Right atrium auricular region (tissue), 2 donors: ENCODE measurements at regions not wholly inside any gene's neighbourhood (a gene's known extent, or its start where the extent isn't known, plus 50 kb on each side); places are given as distances from the start of the nearest gene placed in this dataset.

Experiments
- DNase-seq: peaks from one replicate; pipeline ENCODE4 v3.0.0-alpha.2; 2019; ENCODE audit warnings: low spot score
- H3K27ac ChIP-seq, 2 donors: fragments of 200-600 bp; sonication (generic); 1 replicate in 1 of 2; 2 replicates in 1 of 2; pipeline ENCODE4 v1.5.1; 2016 to 2019
- H3K27me3 ChIP-seq, 2 donors: fragments of 200-600 bp; sonication (generic); one replicate each; pipeline versions ENCODE4 v1.5.1 to v1.6.0; 2017 to 2019
- H3K36me3 ChIP-seq: fragments of 200-600 bp; sonication (generic); one replicate; pipeline ENCODE4 v1.5.1; 2016
- H3K4me1 ChIP-seq, 2 donors: fragments of 200-600 bp; sonication (generic); one replicate each; pipeline versions ENCODE4 v1.5.1 to v1.6.0; 2017 to 2019
- H3K4me3 ChIP-seq, 2 donors: fragments of 200-600 bp; sonication (generic); 1 replicate in 1 of 2; 2 replicates in 1 of 2; pipeline ENCODE4 v1.5.1; 2017 to 2019; ENCODE audit warnings: mild to moderate bottlenecking in 1 of 2, moderate library complexity in 1 of 2
- H3K9me3 ChIP-seq, 2 donors: fragments of 200-600 bp; sonication (generic); one replicate each; pipeline ENCODE4 v1.5.1; 2019
- CTCF ChIP-seq, 2 donors: fragments of 200-600 bp; sonication (generic); IDR thresholded peaks; one replicate each; pipeline ENCODE4 v1.5.1; 2019; ENCODE audit warnings: antibody characterized with exemption in 2 of 2

- no peak for DNase-seq
- Histone ChIP-seq H3K4me3 (no peak overlapping the region), H3K4me1 (no peaks in the 10 kb centered on the region), H3K9me3 (no peaks in the 10 kb centered on the region), H3K27ac (no peak overlapping the region), H3K27me3 (no peaks in the 10 kb centered on the region), H3K36me3 (no peaks in the 10 kb centered on the region)
- no peak for TF ChIP-seq CTCF (IDR thresholded peaks at IDR 0.05)
Observed at GRCh38 chr7:49244543-49244942, 320.2 kb downstream of the CDC14C start.

- H3K4me3 ChIP-seq = no peak overlapping the region
- H3K36me3 ChIP-seq = no peaks in the 10 kb centered on the region
- H3K4me1 ChIP-seq = no peaks in the 10 kb centered on the region
- H3K9me3 ChIP-seq = no peaks in the 10 kb centered on the region
- TF ChIP-seq CTCF (IDR thresholded peaks at IDR 0.05) = no peak
- H3K27ac ChIP-seq = no peak overlapping the region
- no peak for DNase-seq
- H3K27me3 ChIP-seq = no peaks in the 10 kb centered on the region
Observed at GRCh38 chr7:49245062-49245461, 320.7 kb downstream of the CDC14C start.

- Histone ChIP-seq H3K4me1 (no peaks in the 10 kb centered on the region), H3K27me3 (no peaks in the 10 kb centered on the region), H3K4me3 (no peak overlapping the region), H3K36me3 (no peaks in the 10 kb centered on the region), H3K27ac (no peak overlapping the region), H3K9me3 (no peaks in the 10 kb centered on the region)
- TF ChIP-seq CTCF (IDR thresholded peaks at IDR 0.05) = no peak
- DNase-seq = no peak
Observed at GRCh38 chr7:49247759-49248158, 323.4 kb downstream of the CDC14C start.

- no peak for DNase-seq
- no peak for TF ChIP-seq CTCF (IDR thresholded peaks at IDR 0.05)
- Histone ChIP-seq H3K4me3 (no peak overlapping the region), H3K36me3 (no peaks in the 10 kb centered on the region), H3K27me3 (no peaks in the 10 kb centered on the region), H3K9me3 (no peaks in the 10 kb centered on the region), H3K4me1 (no peaks in the 10 kb centered on the region), H3K27ac (no peak overlapping the region)
Observed at GRCh38 chr7:49255054-49255453, 330.7 kb downstream of the CDC14C start.

- DNase-seq = no peak
- no peak overlapping the region for H3K4me3 ChIP-seq
- no peaks in the 10 kb centered on the region for H3K9me3 ChIP-seq
- no peak for TF ChIP-seq CTCF (IDR thresholded peaks at IDR 0.05)
- no peaks in the 10 kb centered on the region for H3K27me3 ChIP-seq
- no peaks in the 10 kb centered on the region for H3K4me1 ChIP-seq
- H3K27ac ChIP-seq = no peak overlapping the region
- no peaks in the 10 kb centered on the region for H3K36me3 ChIP-seq
Observed at GRCh38 chr7:49260538-49260937, 336.2 kb downstream of the CDC14C start.

- TF ChIP-seq CTCF (IDR thresholded peaks at IDR 0.05) = no peak
- Histone ChIP-seq H3K27ac (no peak overlapping the region), H3K36me3 (no peaks in the 10 kb centered on the region), H3K9me3 (no peaks in the 10 kb centered on the region), H3K27me3 (no peaks in the 10 kb centered on the region), H3K4me3 (no peak overlapping the region), H3K4me1 (no peaks in the 10 kb centered on the region)
- DNase-seq = no peak
Observed at GRCh38 chr7:49261928-49262327, 337.6 kb downstream of the CDC14C start.
